Panc1 (cell line): ENCODE measurements at regions not wholly inside any gene's neighbourhood (a gene's known extent, or its start where the extent isn't known, plus 50 kb on each side); places are given as distances from the start of the nearest gene placed in this dataset.
"Not testable (repeated sequence)": the region's sequence is repeated elsewhere in the genome, so short reads cannot be mapped to it uniquely, and the experiment has no call there.

Experiments used
- ATAC-seq: fragments of 200-7000 bp; cut with Tn5 transposase; 2 replicates; pipeline ENCODE4 v1.9.1; 2020; ENCODE audit warnings: mild to moderate bottlenecking, moderate library complexity
- BruUV-seq: library from RNA; stranded (reverse); fragments of 400-500 nt; replicated peaks from 2 replicates; lab custom pipeline; 2021; lab: Mats Ljungman, UMichigan
- CTCF ChIA-PET: fragments of 300-600 bp; sonication (Branson Sonifier 250); formaldehyde crosslinking; loops from one replicate; lab custom pipeline; 2022; ENCODE audit warnings: antibody characterized with exemption; lab: Charles Lee
- POLR2A ChIA-PET: fragments of 300-600 bp; sonication (Branson Sonifier 250); formaldehyde crosslinking; loops from one replicate; lab custom pipeline; 2022; ENCODE audit warnings: antibody characterized with exemption; lab: Charles Lee
- DNase-seq: peaks from one replicate; pipeline ENCODE4 v3.0.0-alpha.2; 2010; ENCODE audit warnings: low read depth, low spot score
- H3K27ac ChIP-seq: 2 replicates; pipeline ENCODE4 v1.5.1; 2011; ENCODE audit warnings: mild to moderate bottlenecking, low read length, inconsistent platforms
- H3K27me3 ChIP-seq: fragments of 200-500 bp; sonication (Bioruptor generic); 2 replicates; pipeline ENCODE4 v1.6.0; 2014; ENCODE audit warnings: low read length, inconsistent platforms; ENCODE audit not compliant: control insufficient read depth, insufficient read depth
- H3K36me3 ChIP-seq: fragments of 200-500 bp; sonication (Bioruptor generic); 2 replicates; pipeline ENCODE4 v1.5.1; 2014; ENCODE audit warnings: inconsistent platforms, mild to moderate bottlenecking, low read length, moderate library complexity; ENCODE audit not compliant: control insufficient read depth, insufficient read depth
- H3K4me1 ChIP-seq: 2 replicates; pipeline ENCODE4 v1.5.1; 2011; ENCODE audit warnings: inconsistent platforms, mild to moderate bottlenecking, low read length, moderate library complexity; ENCODE audit not compliant: control insufficient read depth, insufficient read depth
- H3K4me3 ChIP-seq, 2 experiments: 2 replicates each; pipeline ENCODE4 v1.5.1; 2011 to 2012; ENCODE audit warnings: low read depth in 2 of 2, low read length in 2 of 2, mild to moderate bottlenecking in 2 of 2, inconsistent platforms in 1 of 2, moderate library complexity in 1 of 2
- H3K9me3 ChIP-seq: fragments of 200-500 bp; sonication (Bioruptor generic); 2 replicates; pipeline ENCODE4 v1.5.1; 2014; ENCODE audit warnings: low read depth, mild to moderate bottlenecking, inconsistent platforms, low read length, moderate library complexity; ENCODE audit not compliant: control insufficient read depth, insufficient read depth
- POLR2AphosphoS5 ChIP-seq: IDR thresholded peaks from 2 replicates; pipeline ENCODE4 v1.6.1; 2012; ENCODE audit warnings: mild to moderate bottlenecking, low read depth, low read length, moderate library complexity
- SIN3A ChIP-seq: IDR thresholded peaks from 2 replicates; pipeline ENCODE4 v1.6.1; 2012; ENCODE audit warnings: low read depth, mild to moderate bottlenecking, low read length, moderate library complexity, borderline replicate concordance; ENCODE audit not compliant: insufficient read depth
- TCF7L2 ChIP-seq: IDR thresholded peaks from 2 replicates; pipeline ENCODE4 v1.6.1; 2011; ENCODE audit warnings: mild to moderate bottlenecking, low read depth, low read length, inconsistent platforms
- in situ Hi-C: cut with HindIII; loops from 2 replicates; pipeline ENCODE4 v1.10.0; 2016; ENCODE audit warnings: low sequenced_read_pairs, low pct_unique_long_range_greater_than_20kb
- intact Hi-C: fragments of 100-400 bp; cut with micrococcal nuclease; formaldehyde crosslinking; loops from one replicate; pipeline ENCODE4 v1.10.0; 2022; ENCODE audit not compliant: unreplicated experiment
- TF ChIP-seq, protein P1 (sequence below): fragments of 450-650 bp; IDR thresholded peaks from 2 replicates; pipeline ENCODE4 v1.5.1; 2017; ENCODE audit warnings: mild to moderate bottlenecking
- TF ChIP-seq, protein P2 (sequence below), 2 experiments: IDR thresholded peaks; 2 replicates each; pipeline ENCODE4 v1.6.1; 2011 to 2012; ENCODE audit warnings: low read depth in 2 of 2, control low read depth in 1 of 2, low read length in 1 of 2, mild to moderate bottlenecking in 1 of 2, moderate library complexity in 1 of 2; ENCODE audit not compliant: insufficient read depth in 1 of 2

DNA sequence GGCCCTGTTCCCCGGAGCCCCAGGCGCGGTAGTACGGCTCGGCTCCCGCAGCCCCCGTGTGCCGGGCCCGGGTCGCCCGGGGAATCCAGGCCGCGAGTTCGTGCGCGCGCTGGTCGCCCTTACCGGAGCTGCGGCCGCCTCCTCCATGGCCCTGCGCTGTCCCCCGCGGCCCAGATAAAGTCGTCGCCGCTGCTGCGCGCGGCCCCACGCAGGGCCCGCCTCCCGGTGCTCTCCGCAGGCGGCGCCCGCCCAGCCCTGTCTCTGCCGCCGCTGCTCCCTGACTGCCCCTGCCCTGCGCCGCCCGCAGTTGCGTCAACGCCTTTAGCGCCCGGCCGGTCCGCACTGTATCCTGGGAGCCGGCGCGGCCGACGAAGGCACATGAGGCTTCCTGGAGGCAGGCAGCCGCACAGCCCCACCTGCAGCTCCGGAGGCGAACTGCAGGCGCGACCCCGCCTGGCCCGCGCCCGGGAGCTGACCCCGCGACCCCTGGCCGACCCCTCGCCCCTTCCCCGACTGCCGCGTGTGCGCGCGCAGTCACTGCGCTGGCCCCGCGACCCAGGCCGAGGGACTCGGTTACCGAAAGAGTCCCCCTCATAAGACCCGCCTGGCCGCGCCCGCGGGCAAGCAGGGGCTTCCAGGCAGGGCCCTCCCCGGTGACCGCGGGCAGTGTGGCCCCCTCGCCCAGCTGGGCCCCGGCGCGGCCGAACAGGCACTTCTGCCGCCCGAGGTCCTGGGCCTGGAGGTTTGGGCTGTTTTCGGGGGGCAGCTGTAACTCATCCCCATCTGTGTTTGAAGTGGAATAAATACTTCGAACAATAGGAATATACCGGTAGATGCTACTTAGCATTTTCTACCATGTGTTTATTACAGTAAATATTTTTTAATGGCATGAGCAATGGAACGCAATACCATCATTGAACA is 127.1 kb upstream of the ZNF746 start:
- H3K4me3 ChIP-seq, result peak overlapping the region; percentile 98 to 99
- BruUV-seq, result no TSS peak
- POLR2A ChIA-PET, result interaction anchor here (0.6 kb wide), 1 partner anchor 1113 kb away, joined by 3 read pairs; no protein-coding TSS in a partner anchor
- in situ Hi-C loops (no loop called here), intact Hi-C loops (no loop called here)
- H3K9me3 ChIP-seq, result no peaks in the 10 kb centered on the region
- H3K27me3 ChIP-seq, result no peaks in the 10 kb centered on the region; the same call in 1 of the 2 replicates
- H3K27ac ChIP-seq, result peak overlapping the region; percentile 86
- peak; percentile 33 for DNase-seq
- TF ChIP-seq, protein P1, sequence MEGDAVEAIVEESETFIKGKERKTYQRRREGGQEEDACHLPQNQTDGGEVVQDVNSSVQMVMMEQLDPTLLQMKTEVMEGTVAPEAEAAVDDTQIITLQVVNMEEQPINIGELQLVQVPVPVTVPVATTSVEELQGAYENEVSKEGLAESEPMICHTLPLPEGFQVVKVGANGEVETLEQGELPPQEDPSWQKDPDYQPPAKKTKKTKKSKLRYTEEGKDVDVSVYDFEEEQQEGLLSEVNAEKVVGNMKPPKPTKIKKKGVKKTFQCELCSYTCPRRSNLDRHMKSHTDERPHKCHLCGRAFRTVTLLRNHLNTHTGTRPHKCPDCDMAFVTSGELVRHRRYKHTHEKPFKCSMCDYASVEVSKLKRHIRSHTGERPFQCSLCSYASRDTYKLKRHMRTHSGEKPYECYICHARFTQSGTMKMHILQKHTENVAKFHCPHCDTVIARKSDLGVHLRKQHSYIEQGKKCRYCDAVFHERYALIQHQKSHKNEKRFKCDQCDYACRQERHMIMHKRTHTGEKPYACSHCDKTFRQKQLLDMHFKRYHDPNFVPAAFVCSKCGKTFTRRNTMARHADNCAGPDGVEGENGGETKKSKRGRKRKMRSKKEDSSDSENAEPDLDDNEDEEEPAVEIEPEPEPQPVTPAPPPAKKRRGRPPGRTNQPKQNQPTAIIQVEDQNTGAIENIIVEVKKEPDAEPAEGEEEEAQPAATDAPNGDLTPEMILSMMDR, result peak; percentile 96
- TF ChIP-seq, protein P2, sequence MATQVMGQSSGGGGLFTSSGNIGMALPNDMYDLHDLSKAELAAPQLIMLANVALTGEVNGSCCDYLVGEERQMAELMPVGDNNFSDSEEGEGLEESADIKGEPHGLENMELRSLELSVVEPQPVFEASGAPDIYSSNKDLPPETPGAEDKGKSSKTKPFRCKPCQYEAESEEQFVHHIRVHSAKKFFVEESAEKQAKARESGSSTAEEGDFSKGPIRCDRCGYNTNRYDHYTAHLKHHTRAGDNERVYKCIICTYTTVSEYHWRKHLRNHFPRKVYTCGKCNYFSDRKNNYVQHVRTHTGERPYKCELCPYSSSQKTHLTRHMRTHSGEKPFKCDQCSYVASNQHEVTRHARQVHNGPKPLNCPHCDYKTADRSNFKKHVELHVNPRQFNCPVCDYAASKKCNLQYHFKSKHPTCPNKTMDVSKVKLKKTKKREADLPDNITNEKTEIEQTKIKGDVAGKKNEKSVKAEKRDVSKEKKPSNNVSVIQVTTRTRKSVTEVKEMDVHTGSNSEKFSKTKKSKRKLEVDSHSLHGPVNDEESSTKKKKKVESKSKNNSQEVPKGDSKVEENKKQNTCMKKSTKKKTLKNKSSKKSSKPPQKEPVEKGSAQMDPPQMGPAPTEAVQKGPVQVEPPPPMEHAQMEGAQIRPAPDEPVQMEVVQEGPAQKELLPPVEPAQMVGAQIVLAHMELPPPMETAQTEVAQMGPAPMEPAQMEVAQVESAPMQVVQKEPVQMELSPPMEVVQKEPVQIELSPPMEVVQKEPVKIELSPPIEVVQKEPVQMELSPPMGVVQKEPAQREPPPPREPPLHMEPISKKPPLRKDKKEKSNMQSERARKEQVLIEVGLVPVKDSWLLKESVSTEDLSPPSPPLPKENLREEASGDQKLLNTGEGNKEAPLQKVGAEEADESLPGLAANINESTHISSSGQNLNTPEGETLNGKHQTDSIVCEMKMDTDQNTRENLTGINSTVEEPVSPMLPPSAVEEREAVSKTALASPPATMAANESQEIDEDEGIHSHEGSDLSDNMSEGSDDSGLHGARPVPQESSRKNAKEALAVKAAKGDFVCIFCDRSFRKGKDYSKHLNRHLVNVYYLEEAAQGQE (IDR thresholded peaks at IDR 0.05; ENCODE audit: insufficient read depth in 1 of 2, low read depth in 2 of 2, low read length in 1 of 2), result no peak
- TF ChIP-seq POLR2AphosphoS5 (peak; percentile 88), SIN3A (peak; percentile 64; the same call in 1 of the 2 replicates)
- H3K4me1 ChIP-seq, result peaks cover 8% of the 10 kb centered on the region; the same call in 1 of the 2 replicates
- peak; percentile 98 for ATAC-seq
- CTCF ChIA-PET, result interaction anchor here (0.6 to 0.9 kb wide), 4 partner anchors 69 to 142 kb away, joined by 3 to 4 read pairs (median 3); no protein-coding TSS in a partner anchor
- H3K36me3 ChIP-seq, result no peaks in the 10 kb centered on the region; the same call in 1 of the 2 replicates

DNA sequence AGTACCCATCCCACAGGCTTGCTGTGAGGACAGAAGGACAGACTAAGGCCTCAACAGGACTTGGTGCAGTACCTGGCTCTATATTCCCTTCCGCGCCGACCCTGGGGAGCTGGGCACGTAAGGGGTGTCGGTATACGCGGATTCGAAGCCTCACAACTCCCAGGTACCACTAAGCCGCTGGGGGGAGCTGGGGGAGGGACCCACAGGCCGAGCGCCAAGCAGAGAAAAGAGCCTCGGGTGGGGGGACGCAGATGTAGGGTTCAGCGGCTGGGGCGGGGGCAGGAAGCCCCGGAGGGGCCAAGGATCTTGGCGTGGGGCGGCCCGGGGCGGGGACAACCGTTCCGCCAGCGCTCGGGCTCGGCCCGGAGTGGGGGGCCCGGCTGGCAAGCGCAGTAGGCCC is 126.4 kb upstream of the ZNF746 start:
- CTCF ChIA-PET, result interaction anchor here (0.6 kb wide), 1 partner anchor 90 kb away, joined by 3 read pairs; no protein-coding TSS in a partner anchor
- ATAC-seq, result peak; percentile 17
- intact Hi-C loops (no loop called here), in situ Hi-C loops (no loop called here)
- no TSS peak for BruUV-seq
- DNase-seq, result no peak
- peaks cover 8% of the 10 kb centered on the region; the same call in 1 of the 2 replicates for H3K4me1 ChIP-seq
- POLR2A ChIA-PET, result interaction anchor here (0.6 to 0.8 kb wide), 2 partner anchors 72 to 1112 kb away, joined by 3 read pairs; no protein-coding TSS in a partner anchor
- no peaks in the 10 kb centered on the region for H3K9me3 ChIP-seq
- peak overlapping the region; percentile 98 to 99 for H3K4me3 ChIP-seq
- H3K36me3 ChIP-seq, result no peaks in the 10 kb centered on the region; the same call in 1 of the 2 replicates
- H3K27ac ChIP-seq, result peak overlapping the region; percentile 86
- H3K27me3 ChIP-seq, result no peaks in the 10 kb centered on the region; the same call in 1 of the 2 replicates
- TF ChIP-seq SIN3A, result no peak
- TF ChIP-seq, protein P1, result no peak
- TF ChIP-seq, protein P2 (IDR thresholded peaks at IDR 0.05; ENCODE audit: insufficient read depth in 1 of 2, low read depth in 2 of 2, low read length in 1 of 2), result no peak
- no peak for TF ChIP-seq TCF7L2
- TF ChIP-seq POLR2AphosphoS5, result no peak

DNA sequence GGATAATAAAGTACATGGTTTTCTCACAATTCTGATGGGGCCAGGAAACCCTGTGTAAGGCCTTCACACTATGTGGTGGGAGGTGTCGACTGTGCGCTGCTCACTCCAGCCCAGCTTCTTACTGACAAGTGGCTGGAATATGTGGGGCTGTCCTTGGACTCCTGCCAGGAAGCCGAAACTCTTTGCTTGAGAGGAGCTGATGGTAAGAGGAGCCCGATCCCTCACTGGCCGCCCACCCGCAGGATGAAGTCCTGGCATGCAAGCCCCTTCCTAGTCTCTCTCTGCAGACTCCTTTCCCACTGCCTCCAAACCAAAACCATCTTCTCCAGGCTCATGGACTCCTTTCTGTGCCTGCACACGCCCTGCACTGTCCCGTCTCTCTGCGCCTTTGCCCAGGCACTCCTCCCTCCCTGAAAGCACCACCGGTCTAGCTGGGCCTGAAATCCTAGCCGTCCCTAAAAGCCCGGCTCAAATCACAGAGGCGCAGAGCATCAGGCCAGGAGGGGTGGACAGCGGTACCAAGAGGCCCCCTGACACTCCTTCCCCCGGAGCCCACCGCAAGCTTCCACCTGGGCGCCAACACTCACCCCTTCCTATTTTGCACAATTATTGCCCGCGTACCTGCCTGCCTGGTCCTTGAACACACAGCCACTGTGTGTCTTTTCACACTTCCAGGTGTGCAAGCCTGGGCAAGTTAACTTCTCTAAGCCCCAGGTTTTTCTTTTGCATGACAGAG is 125.8 kb upstream of the ZNF746 start:
- POLR2A ChIA-PET, result interaction anchor here (0.8 kb wide), 1 partner anchor 71 kb away, joined by 3 read pairs; no protein-coding TSS in a partner anchor
- Histone ChIP-seq H3K27ac (peak overlapping the region; percentile 84), H3K4me3 (peak overlapping the region; percentile 98 to 99)
- H3K9me3 ChIP-seq, H3K27me3 ChIP-seq, intact Hi-C loops, CTCF ChIA-PET, H3K4me1 ChIP-seq, H3K36me3 ChIP-seq, BruUV-seq, ATAC-seq, DNase-seq, in situ Hi-C loops: not testable (repeated sequence)
